Osteocyte (in vitro differentiated cells): ENCODE measurements at regions not wholly inside any gene's neighbourhood (a gene's known extent, or its start where the extent isn't known, plus 50 kb on each side); places are given as distances from the start of the nearest gene placed in this dataset.

Experiments used
- DNase-seq: peaks from one replicate; pipeline ENCODE4 v3.0.0; 2021; ENCODE audit warnings: mixed read lengths; ENCODE audit not compliant: unreplicated experiment; ENCODE audit errors: extremely low spot score
- H3K27ac Mint-ChIP-seq: one replicate; pipeline ENCODE4 v1.8.0; 2021; ENCODE audit warnings: mild to moderate bottlenecking, mixed read lengths; ENCODE audit not compliant: unreplicated experiment
- H3K27me3 Mint-ChIP-seq: one replicate; pipeline ENCODE4 v1.8.0; 2021; ENCODE audit warnings: mixed read lengths; ENCODE audit not compliant: unreplicated experiment
- H3K36me3 Mint-ChIP-seq: one replicate; pipeline ENCODE4 v1.8.0; 2021; ENCODE audit warnings: mixed read lengths; ENCODE audit not compliant: unreplicated experiment
- H3K4me1 Mint-ChIP-seq: one replicate; pipeline ENCODE4 v1.8.0; 2021; ENCODE audit warnings: mixed read lengths; ENCODE audit not compliant: unreplicated experiment
- H3K4me3 Mint-ChIP-seq: one replicate; pipeline ENCODE4 v1.8.0; 2021; ENCODE audit warnings: mild to moderate bottlenecking, moderate library complexity, mixed read lengths; ENCODE audit not compliant: unreplicated experiment
- H3K9me3 Mint-ChIP-seq: one replicate; pipeline ENCODE4 v1.8.0; 2021; ENCODE audit warnings: mixed read lengths; ENCODE audit not compliant: unreplicated experiment
- CTCF ChIP-seq: fragments of 200-600 bp; sonication (generic); IDR thresholded peaks from 2 replicates; pipeline ENCODE4 v1.5.0; 2021; ENCODE audit warnings: antibody characterized with exemption, mild to moderate bottlenecking, moderate library complexity

- no peak overlapping the region for H3K4me3 Mint-ChIP-seq
- DNase-seq = no peak
- no peaks in the 10 kb centered on the region for H3K27me3 Mint-ChIP-seq
- H3K4me1 Mint-ChIP-seq = peaks cover 13% of the 10 kb centered on the region
- H3K27ac Mint-ChIP-seq = no peak overlapping the region
- H3K9me3 Mint-ChIP-seq = no peaks in the 10 kb centered on the region
- peaks cover 8% of the 10 kb centered on the region for H3K36me3 Mint-ChIP-seq
- no peak for TF ChIP-seq CTCF
Observed at GRCh38 chr5:93794954-93795353, 53.6 kb upstream of the POU5F2 start.

GRCh38 chr5:93793159-93793781 is 51.9 kb upstream of the POU5F2 start:
- Mint-ChIP-seq H3K4me1 (peaks cover 19% of the 10 kb centered on the region), H3K27ac (no peak overlapping the region), H3K4me3 (no peak overlapping the region), H3K9me3 (no peaks in the 10 kb centered on the region), H3K27me3 (no peaks in the 10 kb centered on the region), H3K36me3 (peaks cover 8% of the 10 kb centered on the region)
- TF ChIP-seq CTCF = no peak
- no peak for DNase-seq

GRCh38 chr5:93791518-93791972 is 50.1 kb upstream of the POU5F2 start:
- Mint-ChIP-seq H3K9me3 (no peaks in the 10 kb centered on the region), H3K36me3 (peaks cover 8% of the 10 kb centered on the region), H3K27ac (no peak overlapping the region), H3K4me3 (no peak overlapping the region), H3K27me3 (no peaks in the 10 kb centered on the region), H3K4me1 (peaks cover 19% of the 10 kb centered on the region)
- DNase-seq = no peak
- TF ChIP-seq CTCF = peak; percentile 44
